Stimulated activated CD8-positive, alpha-beta memory T cell treated with anti-CD3 and anti-CD28 coated beads, Interleukin-12 subunit alpha, Interleukin-12 subunit beta, amount 100 ng/mL, for 1 hour (primary cell): ENCODE measurements at regions not wholly inside any gene's neighbourhood (a gene's known extent, or its start where the extent isn't known, plus 50 kb on each side); places are given as distances from the start of the nearest gene placed in this dataset.
A peak's percentile ranks its signal among the peaks of the same experiment; 100 is the strongest.
"Not testable (repeated sequence)": the region's sequence is repeated elsewhere in the genome, so short reads cannot be mapped to it uniquely, and the experiment has no call there.

Source experiments
- DNase-seq: peaks from one replicate; pipeline ENCODE4 v3.0.0-alpha.2; 2020; ENCODE audit warnings: low read depth

DNA sequence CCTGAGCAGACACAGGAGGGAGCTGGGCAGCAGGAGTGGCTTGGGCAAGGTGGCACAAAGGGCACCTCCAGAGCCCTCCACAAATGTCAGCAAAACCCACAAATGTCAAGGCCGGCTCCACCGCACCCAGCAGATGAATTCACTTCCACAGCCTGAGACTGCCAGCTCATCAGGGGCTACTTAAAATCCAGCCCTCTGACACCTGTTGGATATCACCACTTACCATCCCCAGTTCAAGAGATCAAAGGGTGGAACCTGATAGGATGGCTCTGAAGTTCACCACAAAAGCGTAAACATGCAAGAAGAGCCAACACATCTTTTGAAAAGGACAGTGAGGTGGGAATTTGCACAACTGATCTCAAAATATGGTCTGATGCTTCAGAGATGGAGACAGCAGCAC is 168.6 kb upstream of the GRK3 start:
- no peak for DNase-seq

DNA sequence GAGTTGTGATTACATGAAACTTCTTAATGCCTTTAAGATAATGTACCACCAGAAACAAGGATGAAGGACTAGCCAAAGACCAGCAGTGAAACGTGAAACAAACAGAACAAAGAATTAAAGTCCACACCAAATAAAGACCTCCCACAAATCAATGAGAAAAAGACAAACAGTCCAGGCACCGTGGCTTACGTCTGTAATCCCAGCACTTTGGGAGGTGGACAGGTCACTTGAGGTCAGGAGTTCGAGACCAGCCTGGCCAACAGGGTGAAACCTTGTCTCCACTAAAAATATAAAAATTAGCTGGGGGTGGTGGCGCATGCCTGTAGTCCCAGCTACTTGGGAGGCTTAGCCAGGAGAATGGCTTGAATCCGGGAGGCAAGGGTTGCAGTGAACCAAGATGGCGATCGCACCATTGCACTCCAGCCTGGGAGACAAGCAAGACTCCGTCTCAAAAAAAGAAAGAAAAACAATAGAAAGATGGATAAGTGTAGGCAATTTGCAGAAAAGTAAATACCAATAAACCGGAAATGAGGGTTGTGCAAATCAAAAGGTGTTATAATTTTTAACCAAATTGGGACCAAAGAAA is 167.8 kb upstream of the GRK3 start:
- DNase-seq = no peak

DNA sequence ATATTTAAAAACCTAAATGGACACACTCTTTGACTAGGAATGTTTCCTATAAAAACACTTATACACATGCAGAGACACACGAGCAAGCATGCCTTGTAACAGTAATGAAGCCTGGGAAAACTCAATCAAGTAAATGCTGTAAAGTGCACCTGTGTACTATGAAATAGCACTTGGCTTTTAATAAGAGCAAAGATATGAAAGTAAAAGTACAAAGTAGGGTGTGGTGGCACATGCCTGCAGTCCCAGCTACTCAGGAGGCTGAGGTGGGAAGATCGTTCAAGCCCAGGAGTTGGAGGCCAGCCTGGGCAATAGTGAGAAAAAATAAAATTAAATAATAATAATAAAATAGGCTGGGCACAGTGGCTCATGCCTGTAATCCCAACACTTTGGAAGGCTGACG is 166.9 kb upstream of the GRK3 start:
- no peak for DNase-seq

DNA sequence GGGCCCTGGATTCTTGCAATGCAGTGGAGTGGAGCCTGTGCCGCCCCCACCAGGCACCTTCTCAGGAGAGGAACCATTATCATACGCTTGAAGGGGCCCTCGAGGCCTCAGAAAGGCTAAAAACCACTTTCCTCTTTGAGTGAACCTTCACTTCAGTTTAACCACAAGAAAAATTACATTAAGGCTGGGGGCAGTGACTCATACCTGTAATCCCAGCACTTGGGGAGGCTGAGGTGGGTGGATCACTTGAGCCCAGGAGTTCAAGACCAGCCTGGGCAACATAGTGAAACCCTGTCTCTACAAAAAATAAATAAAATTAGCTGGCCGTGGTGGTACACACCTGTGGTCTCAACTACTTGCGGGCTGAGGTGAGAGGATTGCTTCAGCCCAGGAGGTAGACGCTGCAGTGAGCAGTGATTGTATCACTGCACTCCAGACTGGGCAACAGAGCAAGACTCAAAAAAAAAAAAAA is 165.8 kb upstream of the GRK3 start:
- not testable (repeated sequence) for DNase-seq

DNA sequence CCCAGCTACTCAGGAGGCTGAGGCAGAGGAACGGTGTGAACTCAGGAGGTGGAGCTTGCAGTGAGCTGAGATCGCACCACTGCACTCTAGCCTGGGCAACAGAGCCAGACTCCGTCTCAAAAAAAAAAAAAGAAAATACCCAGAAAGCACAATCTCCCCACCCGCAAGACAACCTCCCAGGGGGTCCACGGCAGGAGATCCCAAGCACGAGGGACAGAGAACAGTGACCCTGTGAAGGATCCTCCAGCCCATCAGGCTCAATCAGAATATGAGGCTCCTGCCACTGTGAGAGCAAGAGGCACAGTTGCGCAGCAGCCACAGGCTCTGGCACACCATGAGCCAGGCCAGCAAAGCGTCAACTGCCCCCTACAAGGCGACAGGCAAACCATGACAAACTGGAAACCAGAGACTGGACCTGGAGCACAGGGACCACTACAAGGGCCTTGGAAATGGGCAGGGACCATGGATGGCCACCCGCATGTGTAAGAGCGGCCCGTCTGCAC is 164.8 kb upstream of the GRK3 start:
- DNase-seq = no peak

DNA sequence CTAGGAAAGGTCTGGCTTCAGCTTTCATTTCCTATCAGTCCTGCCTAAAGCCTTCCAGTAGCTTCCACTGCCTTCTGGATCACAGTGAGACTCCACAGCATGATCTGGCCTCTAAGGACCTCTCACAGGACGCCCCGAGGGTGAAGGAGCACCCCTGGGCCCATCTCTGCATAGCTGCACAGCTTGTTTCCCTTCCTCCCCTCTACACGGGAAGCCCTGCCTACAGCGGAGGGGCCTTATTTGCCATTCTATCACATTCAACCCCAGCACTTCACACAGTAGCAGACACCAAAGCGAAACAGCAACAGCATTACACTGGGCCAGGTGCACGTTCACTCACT is 162.3 kb upstream of the GRK3 start:
- no peak for DNase-seq

DNA sequence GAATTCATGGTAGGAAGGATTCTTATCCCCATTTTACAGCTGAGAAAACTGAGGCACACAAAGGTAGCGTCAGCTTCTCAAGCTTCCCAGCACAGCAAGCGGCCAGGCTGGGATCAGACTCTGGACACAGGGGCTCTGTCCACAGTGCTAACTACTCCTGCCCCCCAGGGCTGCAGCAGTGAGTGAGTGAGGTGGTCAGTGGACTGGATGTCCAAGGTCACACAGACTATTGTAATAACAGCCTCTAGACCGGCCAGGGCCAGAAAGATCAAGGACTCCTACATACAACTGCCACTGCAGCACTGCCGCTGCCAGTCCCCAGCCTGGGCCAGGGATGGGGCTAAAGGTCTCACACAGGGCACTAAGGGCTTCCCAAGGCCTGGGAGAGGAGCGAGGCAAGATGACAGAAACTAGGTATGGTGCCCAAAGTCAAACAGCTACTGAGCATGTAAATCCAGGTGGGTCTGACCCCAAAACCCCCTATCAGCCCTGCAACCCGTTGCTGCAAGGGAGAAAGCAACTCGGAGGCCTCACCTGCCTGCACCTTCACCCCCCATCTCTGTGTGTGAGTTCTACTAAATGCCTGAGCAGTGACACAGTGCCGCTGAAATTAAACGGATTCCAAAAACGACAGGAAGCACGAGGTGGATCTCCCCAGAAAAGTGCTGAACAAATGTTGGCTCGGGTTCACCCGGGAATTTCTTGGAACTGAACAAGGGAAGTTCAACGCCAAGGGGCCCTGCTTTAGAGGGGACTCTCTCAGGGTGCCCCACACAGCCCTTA is 161.8 kb upstream of the GRK3 start:
- DNase-seq = no peak

DNA sequence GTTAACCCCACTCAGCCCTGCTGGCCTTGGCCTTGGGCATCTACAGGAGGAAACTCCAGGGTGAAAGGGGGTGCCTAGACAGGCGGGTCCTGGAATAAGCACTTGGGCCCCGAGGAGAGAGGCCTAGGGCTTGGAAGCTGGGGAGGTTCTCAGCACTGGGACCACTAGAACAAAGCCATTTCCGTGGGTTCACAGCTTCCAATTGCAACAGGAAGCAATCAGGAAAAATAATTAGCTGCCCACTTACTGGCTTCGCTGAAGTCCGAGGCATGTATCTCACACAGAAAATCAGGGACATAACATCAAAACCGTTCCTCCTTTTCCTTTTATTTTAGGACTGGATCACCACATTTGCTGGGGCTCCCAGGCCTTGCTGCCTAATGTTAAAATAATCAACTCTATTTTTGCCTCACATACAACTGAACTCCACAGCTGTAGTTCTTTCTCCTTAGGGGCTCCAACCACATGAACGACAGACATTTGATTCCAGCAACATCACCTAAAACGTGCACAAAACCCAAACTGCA is 161.1 kb upstream of the GRK3 start:
- DNase-seq = no peak

DNA sequence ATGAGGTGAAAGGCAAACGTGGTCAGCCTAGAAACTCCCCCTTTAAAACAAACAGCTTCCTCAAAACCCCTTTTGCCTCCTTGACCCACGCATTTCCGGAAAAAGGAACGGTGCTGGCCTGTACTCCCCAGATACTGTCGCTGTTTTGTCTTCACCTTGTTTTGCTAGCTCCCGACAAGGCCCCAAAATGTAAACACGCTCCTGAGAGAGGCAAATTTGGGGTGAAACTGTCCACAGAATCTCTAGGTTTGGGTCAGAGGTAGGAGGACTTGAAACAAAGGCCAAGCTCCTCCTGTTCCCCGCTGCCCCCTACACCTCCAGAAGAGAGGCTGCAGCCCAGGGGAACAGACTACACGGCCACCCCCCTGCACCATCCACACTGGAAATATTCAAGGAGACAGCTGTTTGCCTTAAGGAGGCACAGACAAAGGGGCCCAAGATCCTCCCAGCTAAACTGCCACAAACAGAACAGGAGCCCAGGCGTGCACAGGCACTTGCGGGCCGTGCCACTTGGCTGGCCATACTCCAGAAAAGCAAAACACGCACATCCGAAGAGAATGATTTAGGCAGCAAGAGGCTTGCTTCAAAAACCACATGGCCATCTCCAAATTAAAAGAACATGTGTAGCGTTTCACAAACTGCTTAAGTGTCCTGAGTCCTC is 160.5 kb upstream of the GRK3 start:
- DNase-seq = no peak

DNA sequence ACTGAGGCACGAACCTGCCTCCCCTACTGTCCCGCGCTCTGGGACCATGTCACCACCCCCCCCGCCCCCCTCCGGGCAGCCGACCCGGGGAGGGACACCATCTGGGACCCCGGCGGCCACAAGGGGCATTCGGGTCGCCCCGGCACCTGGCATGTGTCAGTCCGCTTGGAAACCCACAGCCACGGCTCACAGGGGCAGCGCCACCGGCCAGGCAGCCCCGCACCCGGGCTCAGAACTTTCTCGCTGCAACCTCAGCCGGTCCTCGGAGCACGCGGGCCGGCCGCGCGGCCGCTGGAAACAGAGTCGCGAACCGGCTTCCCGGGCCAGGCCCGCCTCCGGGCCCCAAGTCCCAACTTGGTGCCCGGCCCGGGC is 159.9 kb upstream of the GRK3 start:
- no peak for DNase-seq

DNA sequence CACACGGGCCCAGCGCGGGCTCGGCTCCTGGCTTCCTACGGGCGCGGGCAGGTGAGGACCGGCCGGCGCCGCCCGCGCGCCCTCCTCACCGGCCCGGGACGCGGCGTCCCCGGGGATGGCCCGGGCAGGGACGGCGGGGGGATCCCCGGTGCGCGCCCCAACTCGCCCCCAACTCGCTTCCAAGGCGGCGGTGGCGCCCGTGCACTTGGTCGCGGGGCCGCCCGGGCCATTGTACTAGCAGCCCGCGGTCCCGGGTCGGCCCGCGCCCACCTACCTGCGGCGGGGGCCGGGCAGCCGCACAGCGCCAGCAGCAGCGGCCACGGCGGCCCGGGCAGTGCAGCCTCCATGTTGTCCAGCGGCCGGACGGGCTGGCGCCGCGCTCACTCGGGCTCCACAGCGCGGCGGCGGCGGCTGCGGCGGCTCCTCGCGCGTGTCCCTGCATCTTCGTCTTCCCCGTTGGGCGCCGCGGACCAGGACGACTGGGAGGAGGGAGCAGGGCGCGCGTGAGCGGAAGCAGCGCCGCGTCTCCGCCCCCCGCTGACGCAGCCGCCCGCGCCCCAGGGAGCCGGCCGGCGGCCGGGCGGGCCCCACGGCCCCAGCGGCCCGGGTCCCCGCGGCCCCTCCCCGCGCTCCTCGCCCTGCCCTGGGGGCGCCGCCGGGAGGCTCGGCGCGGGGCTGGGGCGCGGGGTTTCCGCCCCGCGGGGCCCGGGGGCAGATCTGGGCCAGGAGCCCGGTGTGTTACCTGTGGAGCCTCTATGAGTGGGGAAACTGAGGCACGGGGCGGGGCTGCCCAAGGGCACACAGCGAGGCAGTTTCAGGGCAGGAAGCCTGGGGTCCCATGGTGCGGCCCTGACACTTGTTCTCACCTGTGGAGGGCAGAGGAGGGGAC is 159.3 kb upstream of the GRK3 start:
- peak; percentile 46 for DNase-seq

DNA sequence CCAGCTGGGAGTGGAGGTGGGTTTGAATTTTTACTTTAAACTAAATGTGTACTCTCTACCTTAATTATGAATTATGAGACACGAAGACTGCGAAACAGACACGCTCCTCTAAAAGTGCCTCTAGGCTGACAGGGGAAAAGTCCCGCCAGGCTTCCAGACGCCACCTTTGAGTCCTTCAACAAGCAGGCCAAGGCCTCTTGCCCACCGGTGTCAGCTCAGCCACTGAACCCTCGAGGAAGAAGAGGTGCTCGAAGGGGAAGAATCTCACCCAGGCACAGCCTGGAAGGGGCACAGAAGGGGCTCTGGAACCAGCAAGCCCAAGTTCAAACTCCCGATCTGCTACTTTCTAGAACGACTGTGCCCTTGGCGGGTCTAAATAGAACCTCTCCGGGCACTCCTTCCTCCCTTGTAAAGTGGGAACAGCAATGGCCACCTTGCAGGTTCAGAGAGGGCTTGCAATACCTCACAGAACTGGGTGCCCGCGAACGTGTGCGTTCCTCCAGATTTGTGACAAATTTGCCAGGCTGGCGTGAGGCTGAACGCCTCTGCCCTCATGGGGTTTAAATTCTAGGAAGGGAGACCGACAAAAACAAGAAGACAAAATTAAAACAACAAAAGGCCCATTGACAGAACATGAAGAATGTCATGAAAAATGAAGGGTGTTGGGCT is 158.5 kb upstream of the GRK3 start:
- no peak for DNase-seq

DNA sequence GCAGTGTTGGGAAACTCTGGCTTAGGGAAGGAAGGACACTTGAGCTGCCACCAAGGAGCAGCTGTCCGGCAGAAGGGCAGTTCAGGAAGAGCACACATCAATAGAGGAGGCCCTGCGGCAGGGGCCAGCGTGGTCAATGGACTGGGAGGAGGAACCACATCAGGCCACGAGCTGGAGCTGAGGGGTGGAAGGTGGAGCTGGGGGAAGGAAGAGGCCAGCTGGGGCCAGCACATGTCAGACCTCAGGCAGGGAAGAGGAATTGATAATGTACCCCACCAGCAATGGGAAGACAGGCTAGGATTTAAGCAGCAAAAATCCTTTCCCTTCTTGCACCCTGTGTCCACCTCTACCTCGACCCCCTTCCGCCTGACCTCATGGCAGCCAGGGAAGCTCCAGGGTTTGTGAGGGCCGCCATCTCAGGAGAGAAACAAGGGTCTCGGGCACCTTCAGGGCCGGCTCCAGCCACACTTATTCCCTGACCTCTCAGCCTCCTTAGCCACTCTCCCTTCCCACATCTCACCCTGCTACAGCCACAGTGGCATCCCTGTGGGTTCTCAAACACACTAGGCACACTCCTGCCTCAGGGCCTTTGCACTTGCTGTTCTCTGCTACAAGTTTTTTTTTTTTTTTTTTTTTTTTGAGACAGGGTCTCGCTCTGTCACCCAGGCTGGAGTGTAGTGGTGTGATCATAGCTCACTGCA is 157.8 kb upstream of the GRK3 start:
- DNase-seq = no peak

DNA sequence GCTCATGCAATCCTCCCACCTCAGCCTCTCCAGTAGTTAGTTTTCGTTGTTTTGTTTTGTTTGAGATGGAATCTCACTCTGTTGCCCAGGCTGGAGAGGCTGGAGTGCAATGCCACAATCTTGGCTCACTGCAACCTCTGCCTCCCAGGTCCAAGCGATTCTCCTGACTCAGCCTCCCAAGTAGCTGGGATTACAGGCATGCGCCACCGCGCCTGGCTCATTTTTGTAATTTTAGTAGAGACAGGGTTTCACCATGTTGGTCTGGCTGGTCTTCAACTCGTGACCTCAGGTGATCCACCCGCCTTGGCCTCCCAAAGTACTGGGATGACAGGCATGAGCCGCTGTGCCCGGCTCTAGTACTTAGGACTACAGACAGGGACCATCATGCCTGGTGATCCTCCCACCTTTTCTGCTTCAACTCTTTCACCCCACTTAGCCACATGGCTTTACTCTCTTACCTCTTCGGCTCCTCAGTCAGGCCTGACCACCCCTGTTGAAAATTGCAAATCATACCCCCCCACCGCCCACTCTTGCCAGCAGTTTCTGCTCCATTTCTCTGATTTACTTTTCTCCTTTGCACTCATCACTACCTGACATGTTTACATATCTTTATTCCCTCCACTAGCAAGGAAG is 157.1 kb upstream of the GRK3 start:
- DNase-seq = no peak

DNA sequence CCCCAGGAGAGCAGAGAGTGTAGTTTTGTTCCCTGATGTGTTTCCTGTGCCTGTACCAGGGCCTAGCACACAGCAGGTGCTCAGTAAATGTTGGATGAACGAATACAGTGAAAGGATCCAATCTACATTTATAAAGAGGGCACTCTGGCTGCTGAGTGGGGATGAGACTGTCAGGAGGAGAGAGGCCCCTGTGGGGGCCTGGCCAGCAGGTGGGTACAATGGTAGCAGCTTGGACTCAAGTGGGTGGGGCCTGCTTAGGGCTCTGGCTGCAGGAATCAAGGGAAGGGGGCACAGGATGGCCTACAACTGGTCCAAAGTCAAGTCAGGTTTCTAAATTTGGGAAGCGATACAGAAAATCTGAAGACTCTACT is 156.6 kb upstream of the GRK3 start:
- DNase-seq = no peak

DNA sequence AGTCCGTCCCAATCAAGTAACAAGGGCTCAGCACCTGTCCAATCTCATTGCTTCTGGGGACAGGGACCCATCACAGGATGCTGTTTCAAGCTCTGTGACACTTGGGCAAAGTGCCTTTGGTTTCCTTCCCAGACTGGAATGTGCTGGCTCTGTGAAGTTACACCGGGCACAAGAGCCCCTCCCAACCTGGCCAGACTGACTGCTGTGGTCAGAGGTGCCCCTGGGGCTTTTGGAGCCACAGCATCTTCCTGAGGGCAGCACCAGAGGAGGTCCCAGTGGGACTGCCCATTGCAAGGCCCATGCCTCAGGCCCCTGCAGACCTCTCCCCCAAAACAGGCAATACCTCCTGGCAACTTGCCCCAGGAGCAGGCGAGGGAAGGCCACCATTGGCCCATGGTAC is 155.2 kb upstream of the GRK3 start:
- no peak for DNase-seq

DNA sequence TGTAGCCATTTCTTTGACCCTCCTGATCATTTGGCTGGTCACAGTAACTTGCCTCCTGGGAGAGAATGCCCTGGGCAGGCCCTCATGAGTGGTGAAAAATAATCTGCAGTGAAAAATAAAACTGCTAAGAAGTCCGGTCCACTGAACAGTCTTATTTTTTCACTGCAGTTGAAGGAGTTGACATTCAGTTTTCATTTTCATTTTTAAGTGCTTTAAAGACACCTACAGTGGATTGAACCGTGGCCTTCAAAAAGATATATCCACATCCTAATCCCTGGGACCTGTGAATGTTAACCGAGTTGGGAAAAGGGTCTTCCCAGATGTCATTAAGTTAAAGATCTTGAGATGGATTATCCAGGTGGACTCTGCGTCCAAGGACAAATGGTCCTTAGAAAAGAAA is 153.6 kb upstream of the GRK3 start:
- no peak for DNase-seq

DNA sequence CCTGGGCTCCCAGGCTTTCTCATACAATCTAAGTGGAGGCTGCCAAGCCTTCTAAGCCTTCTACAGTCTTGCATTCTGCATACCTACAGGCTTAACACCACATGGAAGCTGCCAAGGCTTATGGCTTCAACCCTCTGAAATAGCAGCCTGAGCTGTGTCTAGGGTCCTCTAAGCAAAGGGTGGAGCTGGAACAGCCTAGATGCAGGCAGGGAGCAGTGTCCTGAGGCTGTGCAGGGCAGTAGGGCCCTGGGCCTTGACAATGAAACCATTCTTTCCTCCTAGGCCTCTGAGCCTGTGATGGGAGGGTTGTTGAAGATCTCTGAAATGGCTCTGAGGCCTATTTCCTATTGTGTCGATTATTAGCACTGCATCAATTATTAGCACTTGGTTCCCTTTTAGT is 150.9 kb upstream of the GRK3 start:
- DNase-seq = no peak

DNA sequence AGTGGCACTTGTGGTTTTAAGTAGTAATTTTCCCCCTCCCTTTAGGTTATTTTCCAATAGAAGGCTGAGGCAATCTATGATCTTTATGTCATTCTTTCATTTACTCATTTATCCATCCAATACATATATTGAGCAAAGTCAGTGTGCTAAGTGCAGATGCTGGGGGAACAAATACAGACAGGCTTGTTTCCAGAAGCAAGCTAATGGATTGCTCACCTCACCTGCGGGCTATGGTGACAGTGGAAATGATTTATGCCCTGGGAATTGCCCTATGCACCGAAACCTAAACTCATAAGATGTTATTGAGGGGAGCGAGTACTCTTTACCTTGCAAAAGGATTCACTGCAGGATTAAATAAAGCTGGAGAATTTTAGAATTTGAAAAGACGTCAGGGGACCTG is 148.7 kb upstream of the GRK3 start:
- not testable (repeated sequence) for DNase-seq

DNA sequence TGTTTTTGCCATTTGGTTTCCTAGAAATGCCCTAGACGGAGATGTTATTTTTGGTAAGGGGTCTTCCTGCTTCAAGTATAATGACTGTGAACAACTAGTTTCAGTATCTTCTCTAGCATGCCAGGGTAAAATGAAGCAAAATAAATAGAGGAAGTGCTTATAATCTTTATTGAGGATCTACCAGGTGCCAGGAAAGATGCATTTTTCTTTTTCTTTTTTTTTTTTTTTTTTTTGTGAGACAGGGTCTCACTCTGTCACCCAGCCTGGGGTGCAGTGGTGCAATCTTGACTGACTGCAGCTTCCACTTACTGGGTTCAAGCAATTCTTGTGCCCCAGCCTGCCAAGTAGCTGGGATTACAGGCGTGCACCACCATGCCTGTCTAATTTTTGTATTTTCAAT is 146.6 kb upstream of the GRK3 start:
- DNase-seq = not testable (repeated sequence)
